GM18499 (cell line): ENCODE measurements at regions not wholly inside any gene's neighbourhood (a gene's known extent, or its start where the extent isn't known, plus 50 kb on each side); places are given as distances from the start of the nearest gene placed in this dataset.

Experiments used
- ATAC-seq: cut with Tn5 transposase; IDR thresholded peaks from one replicate; pipeline ENCODE4 v1.9.1; 2021; ENCODE audit warnings: moderate number of reproducible peaks; ENCODE audit not compliant: insufficient read depth, unreplicated experiment

- no peak for ATAC-seq
These were observed 219.7 kb upstream of the PPP2R2D start for GRCh38 chr10:131681122-131681521.

- no peak for ATAC-seq
These were observed 219.2 kb upstream of the PPP2R2D start for GRCh38 chr10:131681656-131682055.

- no peak for ATAC-seq
These were observed 218.4 kb upstream of the PPP2R2D start for GRCh38 chr10:131682271-131682962.

- ATAC-seq: no peak
These were observed 217.4 kb upstream of the PPP2R2D start for GRCh38 chr10:131683281-131683861.

GRCh38 chr10:131683941-131684340 is 216.9 kb upstream of the PPP2R2D start:
- ATAC-seq: no peak

- ATAC-seq: no peak
These were observed 215.8 kb upstream of the PPP2R2D start for GRCh38 chr10:131685007-131685406.

GRCh38 chr10:131685576-131685975 is 215.2 kb upstream of the PPP2R2D start:
- no peak for ATAC-seq

GRCh38 chr10:131686781-131687420 is 213.9 kb upstream of the PPP2R2D start:
- no peak for ATAC-seq

- ATAC-seq: no peak
These were observed 212.5 kb upstream of the PPP2R2D start for GRCh38 chr10:131688304-131688703.

GRCh38 chr10:131689016-131689415 is 211.8 kb upstream of the PPP2R2D start:
- ATAC-seq: no peak

- no peak for ATAC-seq
These were observed 211.3 kb upstream of the PPP2R2D start for GRCh38 chr10:131689486-131689885.

- ATAC-seq: no peak
These were observed 210.7 kb upstream of the PPP2R2D start for GRCh38 chr10:131689954-131690757.

GRCh38 chr10:131690805-131691239 is 210.0 kb upstream of the PPP2R2D start:
- no peak for ATAC-seq

GRCh38 chr10:131691481-131692090 is 209.2 kb upstream of the PPP2R2D start:
- ATAC-seq: no peak

- ATAC-seq: no peak
These were observed 208.6 kb upstream of the PPP2R2D start for GRCh38 chr10:131692176-131692575.

GRCh38 chr10:131692686-131693334 is 208.0 kb upstream of the PPP2R2D start:
- ATAC-seq: no peak

GRCh38 chr10:131693766-131694165 is 207.0 kb upstream of the PPP2R2D start:
- ATAC-seq: no peak

GRCh38 chr10:131694168-131694780 is 206.5 kb upstream of the PPP2R2D start:
- ATAC-seq: no peak

- no peak for ATAC-seq
These were observed 205.9 kb upstream of the PPP2R2D start for GRCh38 chr10:131694781-131695495.
